GM21723 (cell line): ENCODE measurements at regions not wholly inside any gene's neighbourhood (a gene's known extent, or its start where the extent isn't known, plus 50 kb on each side); places are given as distances from the start of the nearest gene placed in this dataset.

Experiments used
- ATAC-seq: cut with Tn5 transposase; IDR thresholded peaks from one replicate; pipeline ENCODE4 v1.9.1; 2021; ENCODE audit warnings: mild to moderate bottlenecking, moderate library complexity; ENCODE audit not compliant: unreplicated experiment

DNA sequence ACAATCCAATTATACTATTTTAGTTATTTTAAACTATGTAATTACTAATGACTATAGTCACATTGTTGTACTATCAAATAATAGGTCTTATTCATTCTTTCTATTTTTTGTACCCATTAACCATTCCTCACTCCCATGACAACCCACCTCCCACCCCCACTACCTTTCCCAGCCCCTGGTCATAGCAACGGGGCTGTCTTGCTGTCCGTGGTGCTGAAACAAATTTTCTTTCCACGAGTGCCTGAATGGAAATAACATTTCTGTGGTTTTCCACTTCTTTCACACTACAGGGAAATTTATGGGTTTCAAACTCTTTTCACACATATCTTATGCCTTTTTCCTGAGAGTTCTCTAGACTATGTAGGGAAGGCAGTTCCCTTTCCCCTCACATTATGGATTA lies 326.6 kb downstream of the PHKB start:
- ATAC-seq: no peak

DNA sequence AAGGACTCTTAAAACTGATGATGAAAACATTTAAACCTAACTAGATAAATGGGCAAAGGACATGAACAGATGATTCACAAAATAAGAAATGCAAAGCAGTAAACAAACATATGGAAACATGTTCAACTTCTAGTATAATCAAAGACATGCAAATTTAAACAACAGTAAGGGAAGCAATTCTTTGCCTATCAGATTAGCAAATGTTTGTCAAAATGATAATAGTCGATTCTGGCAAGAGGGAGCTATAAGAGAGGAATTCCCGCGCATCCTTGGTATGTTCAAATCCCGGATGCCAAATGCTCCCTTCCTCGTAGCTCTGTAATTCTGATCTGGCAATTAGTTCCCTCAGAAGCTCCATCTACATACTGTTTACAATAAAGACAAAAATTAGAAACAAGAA lies 320.5 kb downstream of the PHKB start:
- no peak for ATAC-seq

DNA sequence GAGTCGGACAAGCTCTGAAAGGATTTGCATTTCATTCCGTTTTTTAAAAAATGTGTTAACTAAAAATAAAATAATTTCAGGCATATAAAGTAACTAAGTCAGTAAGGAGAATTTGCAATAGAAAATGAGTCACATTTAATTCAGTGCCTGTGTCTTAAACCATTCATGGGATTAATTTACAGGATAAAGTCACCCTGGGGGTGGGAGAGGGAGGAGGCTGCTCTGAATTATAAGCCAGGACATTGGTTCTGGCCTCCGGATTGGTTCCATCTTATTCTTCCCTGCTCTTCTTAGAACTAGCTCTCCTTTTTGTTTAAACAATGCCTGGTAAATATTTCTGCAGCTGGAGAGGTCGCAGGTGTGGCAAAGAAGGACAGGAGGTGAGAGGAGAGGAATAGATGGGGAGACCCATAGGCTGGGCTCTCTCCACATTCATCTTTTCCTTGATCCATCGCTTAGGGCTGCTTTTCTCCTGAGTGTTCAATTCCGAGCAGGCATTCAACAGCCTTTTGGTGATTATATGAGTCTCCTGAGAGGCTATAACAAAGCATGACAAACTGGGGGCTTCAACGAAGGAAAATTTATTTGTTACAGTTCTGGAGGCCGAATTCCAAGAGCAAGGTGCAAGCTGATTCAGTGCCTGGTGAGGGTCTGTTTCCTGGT lies 319.2 kb downstream of the PHKB start:
- ATAC-seq: no peak

DNA sequence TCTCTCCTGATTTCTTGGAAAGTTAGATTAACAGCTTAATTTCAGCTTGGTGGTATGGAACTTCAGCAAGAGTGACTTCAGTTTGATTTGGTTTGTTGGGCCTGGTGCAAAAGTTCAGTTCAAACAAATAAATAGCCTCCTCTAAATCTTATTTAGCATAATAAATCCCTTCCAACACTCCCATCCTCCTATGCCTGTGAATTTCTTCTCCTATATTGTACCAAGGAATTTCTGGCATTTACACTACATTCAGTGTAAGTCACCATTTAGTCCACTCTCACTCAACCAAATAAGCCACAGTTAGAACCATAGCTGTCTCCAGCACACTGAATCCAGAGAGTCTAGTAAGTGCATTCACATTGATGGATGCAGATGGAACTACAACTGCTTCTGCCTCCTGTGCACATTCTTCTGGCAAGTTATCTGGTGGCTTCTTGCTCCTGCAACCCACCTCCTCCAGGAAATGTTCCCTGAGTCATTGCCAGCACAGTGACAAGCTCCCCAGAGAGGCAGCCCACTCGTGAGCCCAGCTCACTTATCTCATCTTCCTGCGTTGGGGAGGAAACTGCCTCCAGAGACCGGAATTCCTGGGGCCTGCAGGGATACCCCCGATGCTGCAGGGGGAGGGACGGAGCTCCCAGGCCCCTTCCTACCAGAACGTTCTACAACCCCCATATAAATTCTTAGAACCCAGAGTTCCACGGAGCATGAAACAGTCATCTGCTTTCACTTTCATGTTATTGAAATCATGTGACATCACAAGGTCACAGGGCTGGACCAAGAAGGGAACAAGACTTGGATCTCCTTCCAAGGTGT lies 318.3 kb downstream of the PHKB start:
- no peak for ATAC-seq

DNA sequence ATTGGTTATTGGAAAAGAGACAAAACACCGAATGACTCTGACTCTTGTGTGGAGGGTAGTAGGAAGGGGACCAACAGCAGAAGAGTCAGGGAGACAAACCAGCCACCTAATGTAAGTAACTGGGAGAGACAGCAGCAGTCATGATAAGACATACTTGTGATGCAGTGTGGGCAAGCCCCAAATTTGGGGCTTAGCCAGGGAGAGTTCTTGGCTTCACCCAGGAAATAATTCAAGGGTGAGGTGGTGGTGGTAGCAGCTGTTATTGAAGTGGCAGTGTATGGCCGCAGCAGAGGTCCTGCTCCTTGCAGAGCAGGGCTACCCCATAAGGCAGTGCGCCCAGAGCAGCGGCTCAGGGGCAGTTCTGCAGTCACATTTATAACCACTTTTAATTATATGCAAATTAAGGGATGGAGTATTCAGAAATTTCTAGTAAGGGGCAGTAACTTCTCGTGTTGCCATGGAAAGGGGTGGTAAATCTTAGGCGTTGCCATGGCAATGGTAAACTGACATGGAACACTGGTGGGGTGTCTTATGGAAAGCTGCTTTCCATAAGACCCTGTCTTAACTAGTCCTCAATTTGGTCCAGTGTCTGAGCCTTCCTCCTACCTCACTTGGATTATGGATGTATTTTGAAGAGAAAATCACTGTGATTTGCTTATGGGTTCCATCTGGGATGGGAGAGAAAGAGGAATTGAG lies 317.1 kb downstream of the PHKB start:
- no peak for ATAC-seq

DNA sequence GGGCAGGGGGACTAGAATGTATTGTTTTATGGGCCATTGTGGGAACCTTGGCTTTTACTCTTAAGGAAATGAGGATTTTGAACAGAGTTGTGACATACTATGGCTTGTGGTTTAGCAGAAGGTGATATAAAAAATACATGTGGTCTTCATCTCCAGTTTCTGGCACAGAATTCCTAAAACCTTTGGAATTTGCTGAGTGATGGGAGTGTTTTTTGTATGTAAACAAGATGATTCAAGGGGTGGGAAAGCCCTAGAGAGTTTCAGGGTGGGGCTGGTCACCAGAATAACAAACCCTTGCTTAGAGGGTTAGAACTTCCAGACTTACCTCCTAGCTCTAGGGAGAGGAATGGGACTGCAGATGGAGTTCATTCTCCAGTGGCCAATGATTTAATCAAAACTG lies 316.1 kb downstream of the PHKB start:
- no peak for ATAC-seq

DNA sequence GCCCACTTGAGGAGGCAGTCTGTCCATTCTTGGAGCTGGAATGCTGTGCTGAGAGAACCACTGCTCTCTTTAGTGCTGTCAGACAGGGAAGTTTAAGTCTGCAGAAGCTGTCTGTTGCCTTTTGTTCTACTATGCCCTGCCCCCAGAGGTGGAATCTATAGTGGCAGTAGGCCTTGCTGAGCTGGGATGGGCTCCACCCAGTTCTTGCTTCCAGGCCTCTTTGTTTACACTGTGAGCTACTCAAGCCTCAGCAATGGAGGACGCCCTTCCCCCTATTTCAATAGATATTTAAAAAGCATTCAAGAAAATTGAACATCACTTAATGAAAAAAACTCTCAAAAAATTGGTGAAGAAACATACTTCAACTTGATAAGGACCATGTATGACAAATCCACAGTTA lies 313.5 kb downstream of the PHKB start:
- ATAC-seq: no peak

DNA sequence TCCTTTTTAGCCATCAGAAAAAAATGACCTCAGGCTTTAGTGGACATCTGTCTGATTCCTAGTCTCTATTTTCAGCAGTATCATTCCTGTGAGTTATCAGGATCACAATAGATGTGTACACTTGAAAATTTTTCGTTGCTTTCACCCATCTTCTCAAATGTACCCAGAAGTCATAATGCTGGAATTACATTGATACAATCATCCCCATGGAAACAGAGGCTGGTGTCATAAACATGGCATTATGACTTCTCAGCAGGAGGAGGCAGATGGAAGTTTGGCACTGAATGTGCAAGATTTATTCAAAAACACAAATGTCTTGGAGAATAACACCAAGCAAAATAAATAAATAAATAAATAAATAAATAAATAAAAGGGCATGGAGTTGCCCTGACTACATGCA lies 292.5 kb downstream of the PHKB start:
- no peak for ATAC-seq
